Kidney epithelial cell (primary cell): ENCODE measurements at regions not wholly inside any gene's neighbourhood (a gene's known extent, or its start where the extent isn't known, plus 50 kb on each side); places are given as distances from the start of the nearest gene placed in this dataset.

Experiments used
- DNase-seq: peaks from one replicate; pipeline ENCODE4 v3.0.0-alpha.2; 2010; ENCODE audit warnings: low read depth
- H3K27me3 ChIP-seq: 2 replicates; pipeline ENCODE4 v1.6.0; 2011; ENCODE audit warnings: low read length; ENCODE audit not compliant: control insufficient read depth, insufficient read depth
- H3K36me3 ChIP-seq: 2 replicates; pipeline ENCODE4 v1.5.1; 2011; ENCODE audit warnings: low read length; ENCODE audit not compliant: control insufficient read depth, insufficient read depth
- H3K4me3 ChIP-seq: 2 replicates; pipeline ENCODE4 v1.5.1; 2011; ENCODE audit warnings: low read depth, mild to moderate bottlenecking, control low read depth, low read length
- CTCF ChIP-seq: IDR thresholded peaks from 2 replicates; pipeline ENCODE4 v1.5.1; 2011; ENCODE audit warnings: mild to moderate bottlenecking, moderate library complexity, low read length, control low read depth, inconsistent platforms; ENCODE audit not compliant: insufficient read depth, poor library complexity, severe bottlenecking

GRCh38 chr5:147174671-147175265 lies 60.1 kb upstream of the STK32A start:
- Histone ChIP-seq H3K36me3 (no peaks in the 10 kb centered on the region), H3K4me3 (no peak overlapping the region), H3K27me3 (no peaks in the 10 kb centered on the region)
- no peak for TF ChIP-seq CTCF
- DNase-seq, result no peak

DNA sequence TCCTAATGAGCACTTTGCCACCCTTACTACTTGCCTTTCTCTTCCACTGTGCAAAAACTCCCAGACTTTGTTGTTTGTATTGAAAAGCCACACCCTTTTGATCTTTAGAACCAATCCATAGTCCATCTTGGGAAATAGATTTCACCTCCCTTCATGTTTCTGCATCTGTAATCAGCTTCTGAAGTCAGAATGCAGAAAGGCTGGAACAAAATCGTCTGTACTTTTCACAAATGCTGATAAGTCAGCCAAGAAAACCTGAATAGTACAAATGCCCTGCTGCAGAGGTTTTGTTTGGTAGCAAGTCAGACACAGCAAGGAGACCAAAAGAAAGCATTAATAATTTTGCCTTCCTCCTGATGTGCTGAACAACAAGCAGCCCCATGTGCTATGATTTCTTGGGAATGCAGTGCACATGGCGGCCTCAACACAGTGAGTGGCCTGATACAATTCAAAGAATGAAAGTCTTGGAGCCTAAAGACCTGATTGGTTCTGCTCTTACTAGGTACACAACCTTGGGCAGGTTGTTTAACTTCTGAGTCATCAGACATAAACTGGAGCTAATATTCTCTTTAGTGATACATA lies 59.2 kb upstream of the STK32A start:
- no peak for DNase-seq
- H3K27me3 ChIP-seq, result no peaks in the 10 kb centered on the region
- H3K4me3 ChIP-seq, result no peak overlapping the region
- no peak for TF ChIP-seq CTCF
- H3K36me3 ChIP-seq, result no peaks in the 10 kb centered on the region

GRCh38 chr5:147176422-147176821 lies 58.4 kb upstream of the STK32A start:
- Histone ChIP-seq H3K36me3 (no peaks in the 10 kb centered on the region), H3K4me3 (no peak overlapping the region), H3K27me3 (no peaks in the 10 kb centered on the region)
- TF ChIP-seq CTCF, result no peak
- no peak for DNase-seq

- DNase-seq, result no peak
- TF ChIP-seq CTCF, result no peak
- Histone ChIP-seq H3K36me3 (no peaks in the 10 kb centered on the region), H3K27me3 (no peaks in the 10 kb centered on the region), H3K4me3 (no peak overlapping the region)
Measured at GRCh38 chr5:147177125-147177840, 57.5 kb upstream of the STK32A start.

DNA sequence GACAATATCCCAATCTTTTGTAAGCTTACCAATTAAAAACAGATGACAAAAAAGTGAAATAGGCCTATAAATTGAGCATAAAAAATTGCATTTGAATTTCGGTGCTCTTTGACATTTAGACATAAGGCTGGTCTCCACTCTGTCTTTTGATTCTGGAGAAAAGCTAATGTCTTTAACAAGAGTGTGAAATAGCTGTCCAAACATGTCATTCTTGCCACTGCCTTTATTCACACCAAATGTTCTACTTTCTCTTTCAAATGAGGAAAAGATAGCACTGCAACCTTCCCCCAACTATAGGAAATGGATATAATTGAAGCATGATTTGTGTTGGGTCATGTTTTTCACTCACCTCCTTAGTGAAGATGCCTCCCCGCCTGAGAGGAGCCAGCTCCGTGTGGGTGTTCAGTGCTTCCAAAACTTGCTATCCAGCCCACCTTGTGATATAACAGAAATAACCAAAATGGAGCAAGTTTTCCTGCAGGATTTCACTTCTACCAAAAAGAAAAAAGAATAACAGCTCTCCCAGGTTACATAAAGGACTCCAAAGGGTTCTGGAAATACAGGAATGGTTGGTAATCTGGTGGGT lies 55.2 kb upstream of the STK32A start:
- TF ChIP-seq CTCF, result no peak
- DNase-seq, result no peak
- H3K36me3 ChIP-seq, result no peaks in the 10 kb centered on the region
- no peak overlapping the region for H3K4me3 ChIP-seq
- H3K27me3 ChIP-seq, result no peaks in the 10 kb centered on the region
